Middle frontal gyrus (tissue), 1 donor: ENCODE measurements at regions not wholly inside any gene's neighbourhood (a gene's known extent, or its start where the extent isn't known, plus 50 kb on each side); places are given as distances from the start of the nearest gene placed in this dataset.

ENCODE experiments used
- DNase-seq: peaks from one replicate; pipeline ENCODE4 v3.0.0-alpha.2; 2015; ENCODE audit warnings: low spot score; ENCODE audit errors: extremely low spot score

DNA sequence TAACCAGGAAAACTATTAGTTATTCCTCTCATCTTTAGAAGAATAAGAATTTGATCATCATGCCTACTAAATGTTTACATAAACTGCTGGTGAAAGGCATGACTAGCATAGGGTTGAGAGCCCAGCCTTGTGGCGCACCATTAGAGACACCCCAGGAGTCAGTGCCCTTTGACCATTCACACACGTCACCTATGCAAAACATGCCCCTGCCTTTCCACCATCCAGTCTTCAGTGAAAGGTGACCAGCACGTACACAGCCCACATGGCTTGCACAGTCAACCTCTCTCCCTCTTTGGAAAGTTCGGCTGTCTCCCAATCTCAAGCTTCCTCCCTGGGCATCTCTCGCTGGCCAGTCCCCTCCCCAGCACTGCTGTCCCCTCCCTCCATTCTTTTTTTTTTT is 150.3 kb downstream of the ENGASE start:
- DNase-seq, result no peak

DNA sequence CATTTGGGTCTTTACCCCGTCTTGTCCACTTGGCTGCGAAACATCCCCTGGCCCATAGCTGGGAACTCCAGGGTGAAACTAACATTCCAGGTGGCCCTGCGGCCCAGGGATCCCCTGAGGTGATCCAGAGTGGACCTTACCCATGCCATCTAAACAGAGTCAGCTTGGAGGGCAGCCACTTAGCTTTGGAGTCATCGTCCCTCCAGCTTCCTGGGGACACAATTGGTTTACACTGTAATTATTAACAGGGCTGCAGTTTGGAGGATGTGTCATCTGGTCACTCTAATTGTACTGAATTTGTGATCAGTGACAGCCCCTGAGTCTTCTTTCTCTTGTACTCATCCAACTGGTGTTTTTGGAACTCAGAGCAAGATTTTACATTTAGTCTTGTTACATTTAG is 149.9 kb downstream of the ENGASE start:
- no peak for DNase-seq

DNA sequence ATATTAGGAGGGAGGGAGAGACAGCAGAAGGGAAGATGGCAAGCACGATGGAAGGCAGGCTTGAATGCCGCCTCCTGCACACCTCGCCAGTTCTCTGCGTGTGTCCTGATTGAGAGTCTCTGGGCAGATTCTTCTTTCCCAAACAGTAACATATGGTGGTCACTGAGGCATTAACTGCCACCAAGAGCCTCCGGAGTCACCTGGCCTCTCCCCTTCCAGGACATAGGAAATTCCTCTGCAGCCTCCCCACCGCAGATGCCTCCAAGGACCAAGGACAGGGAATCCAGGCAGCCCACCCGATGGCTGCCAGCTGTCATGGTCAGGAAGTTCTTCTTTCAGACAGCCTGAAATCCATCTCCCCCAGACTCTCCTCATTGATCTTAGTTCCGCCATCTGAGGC is 149.3 kb downstream of the ENGASE start:
- no peak for DNase-seq

DNA sequence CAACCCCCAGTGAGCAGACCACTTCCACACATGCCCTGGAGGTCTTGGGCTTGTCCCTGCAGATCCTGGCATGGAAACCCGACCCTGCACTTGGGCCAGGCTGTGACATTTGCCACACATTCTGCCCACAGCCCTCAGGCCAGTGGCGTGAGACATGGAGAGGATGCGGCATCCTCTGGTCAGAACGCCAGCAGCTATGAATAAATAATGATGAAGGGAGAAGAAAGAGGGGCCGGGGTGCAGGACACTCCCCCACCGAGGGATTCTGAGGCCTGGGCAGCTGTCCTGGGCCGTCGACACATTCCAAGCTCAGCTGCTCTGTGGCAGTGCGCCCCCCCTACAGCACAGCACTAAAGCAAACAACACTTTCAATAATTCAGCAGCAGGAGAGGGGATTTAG is 148.8 kb downstream of the ENGASE start:
- no peak for DNase-seq

DNA sequence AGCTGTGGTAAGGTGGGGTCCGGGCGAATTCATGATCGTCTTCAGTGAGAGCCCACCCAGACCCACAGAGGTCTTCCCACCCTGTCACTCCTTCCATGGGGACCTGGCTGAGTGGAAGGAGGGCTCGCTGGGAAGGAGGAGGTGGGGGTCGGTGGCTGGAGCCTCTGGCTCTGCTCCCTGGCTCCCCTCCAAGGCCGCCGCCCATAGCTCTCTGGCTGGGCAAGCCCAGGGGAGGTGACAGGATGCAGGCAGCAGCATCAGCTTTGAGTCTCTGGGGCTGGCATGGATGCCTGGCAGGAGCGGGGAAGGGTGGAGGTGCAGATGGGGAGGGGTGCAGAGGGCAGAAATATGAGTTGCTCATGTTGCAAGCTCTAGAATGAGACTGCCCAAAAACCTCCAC is 147.0 kb downstream of the ENGASE start:
- DNase-seq, result no peak

DNA sequence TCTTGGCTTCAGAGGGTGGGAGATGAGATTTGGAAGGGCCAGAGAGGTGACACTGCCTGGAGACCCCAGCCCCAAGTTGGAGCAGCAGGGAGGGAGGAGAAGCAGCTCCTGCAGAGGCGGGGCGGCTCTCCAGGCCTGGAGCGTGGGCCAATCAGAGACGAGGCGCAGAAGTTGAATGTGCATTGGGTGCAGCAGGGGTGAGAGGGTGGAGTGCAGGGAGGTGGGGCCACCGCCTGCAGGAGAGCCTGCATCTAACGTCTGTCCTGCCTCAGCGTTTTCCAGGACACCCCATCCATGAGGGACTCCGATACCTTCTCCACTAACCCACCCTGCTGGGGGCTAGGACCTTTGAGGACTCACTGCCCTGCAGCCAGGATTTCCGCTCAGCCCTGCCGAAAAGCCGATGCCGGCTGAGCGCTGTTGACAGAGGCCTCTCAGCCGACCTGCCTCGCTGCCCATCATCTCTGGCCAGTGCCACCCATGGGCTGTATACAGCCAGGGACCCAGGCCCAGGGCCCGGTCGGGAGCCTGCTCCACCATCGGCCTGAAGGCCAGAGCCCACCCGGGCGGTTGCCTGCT is 146.2 kb downstream of the ENGASE start:
- no peak for DNase-seq

DNA sequence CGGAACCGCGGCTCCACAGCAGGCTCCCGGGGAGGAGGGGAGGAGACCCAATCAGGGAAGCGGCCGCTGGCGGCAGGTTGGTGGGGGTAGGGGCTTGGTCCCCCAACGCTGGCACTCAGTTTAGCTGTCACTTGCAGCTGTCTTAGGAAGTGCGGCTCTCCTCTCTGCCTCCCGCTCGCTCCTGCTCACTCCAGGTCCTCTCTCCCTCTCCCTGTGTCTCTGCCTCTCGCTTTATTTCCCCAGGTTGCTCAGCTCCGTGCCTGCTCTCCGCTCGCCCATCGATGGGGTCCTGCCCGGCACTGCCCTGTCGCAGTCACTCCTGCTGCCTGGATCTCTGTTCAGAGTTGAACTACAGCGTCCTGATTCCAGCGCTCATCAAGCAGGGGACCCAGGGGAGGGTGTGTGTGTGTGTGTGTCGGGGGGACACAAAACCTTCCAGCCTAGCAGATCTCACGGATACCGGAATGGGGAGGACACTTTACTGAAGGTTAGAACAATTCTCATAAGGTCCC is 145.6 kb downstream of the ENGASE start:
- no peak for DNase-seq

DNA sequence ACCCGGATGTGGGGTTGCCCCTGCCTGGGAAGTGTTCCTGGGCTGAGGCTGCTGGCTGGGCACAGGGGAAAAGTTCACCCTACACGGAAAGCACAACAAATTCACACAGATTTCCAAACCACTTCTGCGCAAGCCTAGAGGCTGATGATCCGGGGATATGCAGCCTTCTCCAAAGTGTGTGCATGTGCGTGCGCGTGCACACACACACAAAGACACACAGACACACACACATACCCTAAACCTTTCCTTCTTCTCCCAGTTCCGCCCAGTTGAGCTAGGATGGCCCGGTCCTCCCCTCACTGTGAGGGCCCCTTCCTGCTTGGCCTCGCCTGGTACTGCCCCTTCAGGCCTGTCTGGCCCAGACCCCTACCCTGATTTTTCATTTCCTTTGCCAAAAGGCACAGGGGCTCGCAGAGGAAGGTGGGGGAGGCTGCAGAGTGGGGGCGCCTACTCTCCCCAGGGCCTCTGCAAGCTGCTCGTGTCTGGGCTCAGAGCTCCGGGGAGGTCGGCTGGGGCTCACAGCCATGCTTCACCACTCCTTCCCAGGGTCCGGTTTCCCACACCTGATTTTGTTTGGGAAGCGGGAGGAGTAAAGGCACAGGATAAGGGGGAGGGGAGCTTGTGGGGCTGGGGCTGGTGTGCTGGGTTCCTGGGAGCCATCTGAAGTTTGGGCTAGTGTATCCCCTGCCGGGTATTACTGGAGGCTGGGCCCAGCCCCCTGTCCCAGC is 144.7 kb downstream of the ENGASE start:
- DNase-seq, result no peak

DNA sequence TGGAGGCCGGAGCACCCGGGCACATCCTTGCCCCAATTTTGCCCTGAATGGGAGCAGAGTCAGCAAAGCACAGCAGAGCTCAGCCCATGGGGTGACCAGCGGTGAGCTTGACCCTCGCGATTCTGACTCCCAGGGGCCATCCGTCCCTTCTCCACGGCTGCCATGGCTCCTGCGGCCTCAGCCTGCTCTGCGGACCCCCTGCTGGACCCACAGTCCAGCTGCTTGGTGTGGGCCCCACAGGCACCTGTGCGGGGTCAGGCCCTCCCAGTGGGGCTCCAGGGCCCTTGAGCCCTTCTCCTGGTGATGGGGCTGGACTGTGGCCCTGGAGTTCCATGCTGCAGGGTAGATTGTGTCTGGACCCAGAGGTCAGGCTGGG is 144.2 kb downstream of the ENGASE start:
- no peak for DNase-seq

DNA sequence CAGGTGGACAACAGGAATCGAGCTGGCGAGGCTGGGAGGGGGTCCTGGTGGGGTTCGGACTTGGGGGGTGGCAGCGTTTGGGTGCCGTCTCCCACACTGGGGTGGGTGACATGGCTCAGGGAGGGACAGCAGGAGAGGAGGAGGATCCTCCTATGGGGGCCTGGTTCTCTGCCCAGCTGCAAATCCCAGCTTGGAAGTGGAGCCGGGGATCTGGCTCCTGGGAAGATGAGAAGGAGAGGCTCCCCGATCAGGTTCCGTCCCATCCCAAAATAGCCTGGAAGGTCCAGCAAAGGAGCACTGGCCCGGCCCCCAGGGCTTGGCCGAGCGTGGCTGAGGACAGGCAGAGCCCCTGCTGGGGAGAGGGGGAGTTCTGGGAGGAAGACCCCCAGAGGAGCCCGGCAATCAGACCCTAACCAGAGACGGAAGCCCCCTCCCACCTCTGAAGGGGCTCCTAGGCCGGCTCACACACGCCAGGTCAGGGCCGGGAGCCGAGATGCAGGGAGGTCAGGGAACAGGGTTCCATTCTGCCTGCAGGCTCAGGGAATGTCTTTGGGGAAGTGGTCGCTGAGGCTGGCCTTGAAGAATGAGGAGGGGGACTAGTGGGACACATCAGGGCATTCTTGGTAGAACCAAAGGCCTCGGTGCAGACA is 143.7 kb downstream of the ENGASE start:
- no peak for DNase-seq

DNA sequence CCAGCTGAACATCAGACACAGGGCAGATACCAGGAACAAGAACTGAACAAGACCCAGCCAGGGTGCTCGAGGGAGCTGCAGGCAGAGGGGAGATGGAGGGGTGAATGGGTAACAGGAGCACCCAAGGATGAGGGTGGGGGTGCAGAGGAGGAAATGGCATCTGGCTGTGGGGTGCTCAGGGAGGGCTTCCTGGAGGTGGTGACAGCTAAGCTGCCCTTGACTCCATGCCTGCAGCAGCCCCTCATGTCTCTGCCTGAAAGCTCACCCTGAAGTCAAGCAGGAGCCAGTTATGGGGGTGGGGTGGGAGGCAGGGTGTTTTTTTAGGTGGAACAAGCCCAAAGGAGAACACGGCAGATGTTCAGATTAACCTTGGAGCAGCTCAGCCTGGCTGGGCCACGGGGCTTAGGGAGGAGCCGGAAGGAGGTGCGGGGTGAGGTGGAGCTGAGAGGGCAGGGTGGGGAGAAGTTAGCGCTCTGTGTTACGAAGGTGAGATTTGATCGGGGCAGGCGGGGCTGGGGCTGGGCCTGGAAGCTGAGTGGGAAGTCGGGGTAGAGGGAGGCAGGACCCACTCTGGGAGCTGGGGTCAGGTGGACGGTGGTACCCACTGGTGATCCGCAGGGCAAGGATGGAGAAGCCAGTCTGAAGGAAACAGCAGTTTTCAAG is 143.0 kb downstream of the ENGASE start:
- DNase-seq, result no peak

DNA sequence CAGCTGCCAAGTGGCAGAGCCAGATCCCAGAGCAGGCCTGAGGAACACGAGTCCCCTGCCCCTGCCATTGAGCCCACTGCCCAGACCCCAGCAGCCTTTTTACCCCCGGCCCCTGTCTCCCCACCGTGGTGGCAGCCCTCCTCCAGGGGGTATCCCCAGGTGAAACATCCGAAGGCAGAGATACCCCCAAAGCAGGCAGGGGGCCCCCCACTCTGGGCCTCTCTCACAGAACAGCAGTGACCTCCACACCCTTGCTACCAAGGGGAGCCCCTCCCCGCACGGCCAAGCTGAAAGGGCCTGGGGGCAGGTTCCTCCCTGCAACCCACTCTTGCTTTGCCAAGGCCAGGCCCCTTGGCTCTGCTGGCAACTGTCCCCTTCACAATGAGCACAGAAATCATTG is 142.2 kb downstream of the ENGASE start:
- DNase-seq, result no peak

DNA sequence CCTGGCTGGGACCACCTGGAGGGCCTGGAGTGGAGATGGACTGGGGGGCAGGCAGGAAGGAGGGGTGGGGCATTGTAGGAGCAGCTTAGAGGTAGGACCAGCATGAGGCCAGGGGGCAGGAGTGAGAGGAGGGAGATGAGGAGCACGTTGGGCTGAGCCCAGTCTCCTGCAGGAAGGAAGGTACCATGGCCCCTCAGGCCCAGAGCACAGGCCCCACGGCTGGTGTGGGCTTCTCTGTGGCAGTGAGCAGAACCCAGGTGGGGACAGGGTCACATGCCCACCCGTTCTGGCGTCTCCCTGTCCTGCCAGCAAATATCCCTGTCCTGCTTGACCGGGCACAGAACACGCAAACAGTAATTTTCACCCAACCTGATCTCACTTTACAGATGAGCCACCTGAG is 141.8 kb downstream of the ENGASE start:
- DNase-seq, result no peak

DNA sequence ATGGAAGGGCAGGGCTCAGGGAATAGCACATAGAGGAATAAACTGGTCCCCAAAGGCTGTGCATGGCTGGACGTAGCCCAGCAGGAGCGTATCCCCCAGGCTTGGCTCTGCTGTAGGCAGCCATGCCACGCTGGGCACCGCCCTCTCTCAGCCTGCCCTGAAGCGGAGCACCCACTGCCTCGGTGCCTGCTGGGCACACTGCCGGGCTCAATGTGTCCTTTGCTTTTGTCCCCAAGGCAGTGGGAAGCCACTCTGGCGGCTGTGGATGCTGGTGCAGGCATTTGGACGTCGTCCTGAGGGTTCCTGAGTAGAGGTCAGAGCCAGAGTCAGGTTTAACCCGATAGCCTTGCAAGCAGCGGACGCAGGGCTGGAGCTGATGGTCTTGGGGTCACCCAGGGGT is 141.0 kb downstream of the ENGASE start:
- DNase-seq, result no peak

DNA sequence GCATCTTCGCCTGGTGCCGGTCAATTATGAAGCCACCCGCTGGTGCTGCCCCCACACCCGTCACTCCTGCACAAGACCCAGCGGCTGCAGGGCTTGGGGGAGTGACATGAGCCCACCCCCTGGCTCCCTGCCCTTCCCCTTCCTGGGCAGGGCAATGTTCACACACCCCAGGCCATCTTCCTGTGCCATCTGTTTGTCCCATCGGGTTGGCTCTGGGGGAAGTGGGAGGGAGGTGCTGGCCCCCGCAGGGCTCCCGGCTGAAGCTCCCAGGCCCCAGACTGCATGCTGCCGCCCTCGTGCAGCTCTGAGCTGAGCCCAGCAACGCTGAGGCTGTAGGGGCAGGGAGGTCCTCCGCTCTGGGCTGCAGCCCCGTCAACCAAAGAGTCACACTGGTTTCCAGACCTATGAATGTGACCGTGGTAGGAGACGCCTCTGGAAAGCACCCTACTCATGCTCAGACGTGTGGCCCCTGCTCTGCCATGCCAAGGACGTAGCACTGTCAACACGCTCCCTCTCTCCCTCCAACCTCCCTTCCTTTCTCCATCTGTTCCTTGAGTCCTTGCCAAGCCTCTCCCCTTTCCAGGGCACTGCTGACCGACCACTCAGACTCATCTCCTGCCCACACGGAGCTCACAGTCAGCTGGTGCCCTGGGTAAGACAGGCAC is 140.4 kb downstream of the ENGASE start:
- no peak for DNase-seq

DNA sequence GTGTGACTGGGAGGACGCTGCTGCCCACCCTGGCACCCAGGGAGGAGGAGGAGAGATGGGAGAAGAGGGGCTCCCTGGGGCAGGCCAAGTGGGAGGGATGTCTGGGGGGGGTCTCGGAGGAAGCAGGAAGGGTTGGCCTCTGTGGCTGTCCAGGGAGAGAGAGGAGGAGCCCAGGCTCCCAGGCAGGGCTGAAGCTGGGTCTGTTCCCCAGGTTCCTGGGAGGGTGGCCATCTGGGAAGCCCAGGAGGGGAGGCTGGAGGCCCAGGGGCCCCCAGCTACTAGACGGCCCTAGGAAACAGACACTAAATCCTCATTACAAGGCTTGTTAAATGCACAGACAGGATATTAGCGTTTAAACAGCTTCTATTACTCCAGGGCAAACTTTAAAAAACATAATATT is 139.8 kb downstream of the ENGASE start:
- no peak for DNase-seq

DNA sequence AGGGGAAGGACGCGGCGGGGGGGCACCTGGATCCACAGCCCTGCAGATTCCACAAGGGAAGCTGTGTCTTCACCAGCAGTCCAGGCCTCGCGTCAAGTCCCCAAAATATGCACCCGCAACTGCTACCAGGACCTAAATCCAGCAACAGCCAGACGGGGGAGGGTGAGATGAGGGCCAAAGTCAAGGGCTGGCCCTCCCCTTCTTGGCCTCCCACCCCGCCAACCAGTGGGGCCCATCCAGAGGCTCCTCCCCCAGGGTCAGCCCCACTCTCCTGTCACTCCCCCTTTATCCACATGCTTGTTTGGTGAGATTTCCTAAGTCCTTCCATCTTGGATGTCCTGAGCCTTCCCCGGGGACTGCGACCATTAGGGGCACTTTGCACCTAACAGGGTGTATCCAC is 138.7 kb downstream of the ENGASE start:
- no peak for DNase-seq

DNA sequence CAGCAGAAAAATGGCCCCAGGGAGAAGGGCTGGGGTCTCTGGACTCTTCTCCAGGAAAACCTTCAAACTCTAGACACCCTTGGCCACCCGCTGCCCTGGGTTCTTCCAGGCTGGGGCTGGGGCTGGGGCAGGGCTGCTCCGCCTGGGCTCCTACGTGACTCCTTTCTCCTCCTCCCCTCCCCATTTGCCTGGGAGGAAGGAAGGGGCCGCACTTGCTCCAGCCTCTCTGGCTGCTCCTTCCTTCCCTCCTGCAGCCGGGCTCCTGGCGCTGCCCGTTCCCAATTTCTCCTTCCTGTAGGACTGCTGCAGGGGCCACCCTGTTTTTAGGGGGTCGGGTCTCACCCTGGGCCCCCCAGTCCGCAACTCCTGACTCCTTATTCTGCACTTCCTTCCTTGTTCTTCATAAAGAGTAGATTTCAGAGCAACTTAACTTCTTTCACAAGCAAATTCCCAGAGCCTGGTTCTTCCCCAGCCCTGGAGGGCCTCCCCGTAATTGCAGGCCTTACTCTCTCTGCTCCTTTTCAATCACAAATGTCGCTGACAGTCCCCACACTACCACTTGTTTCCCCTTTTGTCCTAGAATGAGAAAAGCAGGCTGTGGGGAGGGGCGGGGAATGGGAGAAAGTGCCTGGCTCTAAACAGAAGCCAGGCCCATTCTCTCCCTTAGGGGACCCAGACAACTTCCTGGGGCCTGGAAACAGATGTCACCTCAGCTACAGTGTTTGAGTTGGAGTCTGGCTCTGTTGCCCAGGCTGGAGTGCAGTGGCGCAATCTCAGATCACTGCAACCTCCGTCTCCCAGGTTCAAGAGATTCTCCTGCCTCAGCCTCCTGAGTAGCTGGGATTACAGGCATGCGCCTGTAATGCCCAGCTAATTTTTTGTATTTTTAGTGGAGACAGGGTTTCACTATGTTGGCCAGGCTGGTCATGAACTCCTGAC is 137.8 kb downstream of the ENGASE start:
- no peak for DNase-seq

DNA sequence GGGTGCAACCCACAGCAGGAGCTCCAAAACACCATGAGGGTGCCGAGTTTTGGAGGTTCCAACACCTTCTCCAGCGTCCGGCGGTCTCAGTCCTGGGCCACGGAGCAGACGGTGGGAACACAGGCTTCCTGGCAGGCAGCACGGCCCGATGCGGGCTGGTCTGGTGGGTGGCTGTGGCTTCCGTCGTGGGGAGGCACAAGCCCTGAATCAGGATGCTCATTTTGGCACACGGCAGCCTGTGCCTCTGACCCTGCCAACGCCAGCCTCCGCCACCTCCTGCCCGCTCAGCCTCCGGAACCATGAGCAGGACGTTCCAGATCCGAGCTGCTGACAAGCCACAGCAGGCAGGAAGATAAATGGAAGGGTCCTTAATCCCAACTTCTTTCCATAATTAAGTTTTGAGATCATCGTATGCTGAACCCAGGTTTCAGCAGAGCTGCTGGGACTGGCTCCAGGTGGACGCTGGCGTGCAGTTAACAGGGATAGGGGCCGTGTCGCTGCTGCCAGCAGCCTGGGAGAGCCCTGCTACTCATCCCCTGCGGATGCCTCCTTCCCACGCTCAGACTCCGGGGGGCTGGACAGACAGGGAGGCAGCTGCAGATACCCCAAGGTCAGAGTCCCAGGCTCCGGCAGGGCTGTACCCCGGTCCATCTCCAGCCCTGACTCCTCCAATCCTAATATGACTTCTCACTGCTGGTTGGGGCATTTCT is 136.6 kb downstream of the ENGASE start:
- DNase-seq, result no peak

DNA sequence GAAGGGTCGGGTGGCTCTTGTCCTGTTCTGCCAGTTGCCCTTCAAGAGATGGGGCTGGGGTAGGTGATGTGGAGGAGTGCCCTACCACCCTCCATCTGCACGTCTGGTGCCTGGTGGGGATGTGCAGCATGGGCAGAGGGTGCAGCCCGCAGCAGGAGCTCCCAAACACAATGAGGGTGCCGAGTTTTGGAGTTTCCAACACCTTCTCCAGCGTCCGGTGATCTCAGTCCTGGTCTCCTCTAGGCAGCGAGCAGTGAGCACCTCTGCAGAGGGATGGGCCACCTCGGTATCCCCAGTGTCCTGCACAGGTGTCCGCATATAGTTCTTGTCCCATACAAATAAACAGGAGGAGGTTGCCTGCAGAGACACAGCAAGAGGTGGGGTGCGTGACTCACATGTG is 136.0 kb downstream of the ENGASE start:
- no peak for DNase-seq
